ENCODE measurements at regions not wholly inside any gene's neighbourhood (a gene's known extent, or its start where the extent isn't known, plus 50 kb on each side); places are given as distances from the start of the nearest gene placed in this dataset.
"Not testable (repeated sequence)": the region's sequence is repeated elsewhere in the genome, so short reads cannot be mapped to it uniquely, and the experiment has no call there.

DNA sequence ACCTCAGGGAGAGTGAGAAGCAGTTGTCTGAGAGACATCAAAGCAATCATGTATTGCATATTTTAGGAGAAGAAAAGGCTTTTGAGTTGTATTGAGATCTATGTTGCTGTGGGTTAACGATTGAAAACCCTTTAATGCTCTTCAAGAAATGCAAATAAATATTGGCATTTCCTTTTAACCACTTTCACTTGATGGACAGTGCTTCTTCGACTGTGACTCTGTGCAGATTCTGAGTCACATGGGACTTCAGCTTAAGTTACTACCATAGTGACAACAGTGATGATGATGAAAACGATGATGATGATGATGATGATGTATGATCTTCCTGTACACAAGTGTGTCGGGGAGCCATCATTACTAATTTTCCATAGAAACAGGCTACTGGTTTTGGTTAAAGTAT is 181.8 kb downstream of the AKAIN1 start:
- no peak for DNase-seq

- DNase-seq = not testable (repeated sequence)
These were observed 192.8 kb downstream of the AKAIN1 start for GRCh38 chr18:5004031-5004820.

DNA sequence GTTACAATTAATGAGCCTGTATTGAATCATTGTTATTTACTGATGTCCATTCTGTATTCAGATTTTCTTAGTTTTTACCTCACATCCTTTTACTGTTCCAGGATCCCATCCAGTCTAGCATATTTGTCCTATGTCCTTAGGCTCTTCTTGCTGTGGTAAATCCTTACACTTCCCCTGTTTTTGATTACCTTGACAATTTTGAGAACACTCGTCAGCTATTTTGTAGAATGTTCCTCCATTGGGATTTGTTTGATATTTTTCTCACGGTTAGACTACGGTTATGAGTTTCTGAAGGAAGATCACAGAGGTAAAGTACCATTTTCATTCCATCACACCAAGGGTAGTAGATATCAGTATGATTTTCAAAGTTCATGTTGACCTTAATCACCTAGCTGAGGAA is 202.3 kb downstream of the AKAIN1 start:
- DNase-seq = no peak

DNA sequence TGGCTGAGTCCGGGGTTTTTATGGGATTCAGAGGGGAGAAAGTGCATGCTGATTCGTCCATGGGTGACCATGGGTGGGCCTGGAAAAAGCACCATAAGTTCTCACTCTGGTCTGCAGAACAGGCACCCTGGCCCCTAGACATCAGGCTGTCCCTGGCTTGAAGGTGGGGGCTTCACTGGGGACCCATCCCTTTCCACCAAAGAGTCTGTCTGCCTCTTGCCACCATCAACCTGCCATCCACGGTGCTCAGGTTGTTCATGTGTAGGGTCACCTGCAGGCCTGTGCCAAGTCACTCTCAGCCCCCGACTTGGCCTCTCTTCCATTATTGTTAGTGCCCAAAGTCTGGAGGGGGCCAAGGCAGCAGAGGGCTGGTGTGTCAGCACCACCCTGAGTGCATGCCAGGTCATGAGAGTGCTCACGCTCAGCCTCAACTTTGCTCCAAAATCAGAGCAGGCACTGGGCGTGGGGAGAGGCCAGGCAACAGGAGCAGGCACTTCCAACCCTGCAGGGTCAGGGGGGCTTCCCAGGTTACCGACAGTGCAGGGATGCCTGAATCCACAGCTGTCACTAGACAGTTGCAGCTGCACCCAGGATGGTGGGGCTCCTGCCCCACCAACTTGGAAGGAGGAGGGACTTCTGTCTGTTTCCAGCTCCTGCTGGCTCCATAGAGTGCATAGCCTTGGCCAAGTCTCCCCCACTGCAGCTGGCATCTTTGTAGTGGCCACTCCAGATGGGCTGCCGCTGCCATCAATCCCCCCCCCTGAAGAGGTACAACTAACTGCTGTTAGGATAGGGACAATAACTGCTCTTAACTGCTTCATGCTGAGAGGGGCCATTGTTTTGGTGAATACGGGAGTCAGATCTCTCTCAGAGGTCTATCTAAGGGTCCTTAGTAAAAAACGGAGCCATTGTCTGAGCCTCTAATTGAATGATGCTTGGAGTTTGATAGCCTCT is 209.3 kb downstream of the AKAIN1 start:
- no peak for DNase-seq

- DNase-seq = no peak
These were observed 210.4 kb downstream of the AKAIN1 start for GRCh38 chr18:4986677-4987076.

DNA sequence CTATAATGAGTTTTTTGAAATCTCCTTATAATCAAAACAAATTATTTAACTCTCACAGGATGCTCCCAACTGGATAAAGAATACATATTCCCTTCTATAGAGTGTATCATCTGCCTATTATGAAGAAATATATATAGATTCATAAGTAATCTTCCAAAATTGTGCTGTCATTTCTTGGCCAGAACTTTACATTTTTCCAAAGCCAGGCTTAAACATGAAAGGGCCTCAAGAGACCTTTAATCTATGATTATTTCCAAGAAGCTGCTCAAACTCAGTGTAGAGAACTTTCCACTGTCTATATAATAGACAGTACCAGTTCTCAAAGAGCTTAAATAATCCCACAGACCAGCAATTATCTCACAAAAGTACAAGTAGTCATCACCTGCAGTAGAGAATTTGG is 211.0 kb downstream of the AKAIN1 start:
- no peak for DNase-seq

GRCh38 chr18:4961121-4961909 is 235.7 kb downstream of the AKAIN1 start:
- DNase-seq = no peak

DNA sequence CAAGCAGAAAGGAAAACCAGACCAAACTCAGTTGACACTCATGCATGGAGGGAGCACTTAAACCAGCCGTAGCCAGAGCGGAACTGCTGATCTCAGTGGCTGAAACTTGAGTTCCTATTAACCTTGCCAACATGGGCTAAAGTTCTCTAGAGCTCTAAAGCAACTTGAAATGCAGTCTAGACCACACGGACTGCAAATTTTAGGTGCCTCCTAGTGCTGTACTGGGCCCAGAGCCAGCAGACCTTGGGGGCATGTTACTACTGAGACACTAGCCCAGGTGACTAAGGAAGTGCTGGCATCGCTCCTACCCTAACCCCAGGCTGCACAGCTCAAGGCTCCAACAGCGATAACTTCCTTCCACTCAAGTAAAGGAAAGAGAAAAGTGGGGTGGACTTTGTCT is 236.5 kb downstream of the AKAIN1 start:
- DNase-seq = no peak

DNA sequence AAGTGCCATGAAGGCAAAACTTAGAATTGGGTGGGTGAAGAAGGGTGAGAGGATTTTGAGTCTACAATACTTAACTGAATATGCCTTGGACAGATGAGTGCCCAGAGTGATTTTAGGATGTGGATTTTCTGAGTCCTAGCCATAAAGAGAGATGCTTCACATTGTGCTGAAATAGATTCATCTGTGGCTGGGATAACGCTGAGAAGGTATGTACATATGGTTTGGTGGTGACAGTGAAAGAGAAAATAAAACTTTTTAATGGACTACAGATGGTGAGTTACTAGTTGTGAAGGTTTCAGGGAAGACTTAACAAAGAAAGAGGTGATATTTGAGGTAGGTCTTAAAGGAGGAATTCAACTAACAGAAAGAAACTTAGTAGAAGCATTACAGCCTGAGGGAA is 265.8 kb downstream of the AKAIN1 start:
- DNase-seq = no peak

- no peak for DNase-seq
These were observed 275.5 kb downstream of the AKAIN1 start for GRCh38 chr18:4921548-4921947.

DNA sequence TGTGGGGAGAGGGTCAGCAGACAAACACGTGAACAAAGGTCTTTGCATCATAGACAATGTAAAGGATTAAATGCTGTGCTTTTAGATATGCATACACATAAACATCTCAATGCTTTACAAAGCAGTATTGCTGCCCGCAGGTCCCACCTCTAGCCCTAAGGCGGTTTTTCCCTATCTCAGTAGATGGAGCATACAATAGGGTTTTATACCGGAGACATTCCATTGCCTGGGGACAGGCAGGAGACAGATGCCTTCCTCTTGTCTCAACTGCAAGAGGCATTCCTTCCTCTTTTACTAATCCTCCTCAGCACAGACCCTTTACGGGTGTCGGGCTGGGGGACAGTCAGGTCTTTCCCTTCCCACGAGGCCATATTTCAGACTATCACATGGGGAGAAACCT is 279.5 kb downstream of the AKAIN1 start:
- not testable (repeated sequence) for DNase-seq

DNA sequence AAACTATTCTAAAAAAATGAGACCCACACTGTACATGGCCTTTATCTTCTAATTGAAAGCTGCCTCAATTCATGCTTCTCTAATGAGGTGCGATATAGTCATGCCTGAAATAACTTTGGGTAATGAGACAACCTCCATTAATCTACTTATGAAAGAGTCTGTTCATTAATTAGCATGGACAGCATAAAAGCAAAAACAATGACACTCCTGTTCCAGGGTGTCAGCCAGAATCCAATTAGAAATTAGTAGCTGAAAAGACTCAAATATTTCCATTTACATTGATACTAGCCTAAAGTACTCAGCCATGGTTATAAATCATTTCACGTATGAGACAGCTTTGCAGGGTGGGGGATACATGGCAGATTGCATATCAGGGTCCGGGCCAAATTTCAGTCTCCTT is 288.7 kb downstream of the AKAIN1 start:
- DNase-seq = no peak

- no peak for DNase-seq
These were observed 290.2 kb downstream of the AKAIN1 start for GRCh38 chr18:4906856-4907255.

DNA sequence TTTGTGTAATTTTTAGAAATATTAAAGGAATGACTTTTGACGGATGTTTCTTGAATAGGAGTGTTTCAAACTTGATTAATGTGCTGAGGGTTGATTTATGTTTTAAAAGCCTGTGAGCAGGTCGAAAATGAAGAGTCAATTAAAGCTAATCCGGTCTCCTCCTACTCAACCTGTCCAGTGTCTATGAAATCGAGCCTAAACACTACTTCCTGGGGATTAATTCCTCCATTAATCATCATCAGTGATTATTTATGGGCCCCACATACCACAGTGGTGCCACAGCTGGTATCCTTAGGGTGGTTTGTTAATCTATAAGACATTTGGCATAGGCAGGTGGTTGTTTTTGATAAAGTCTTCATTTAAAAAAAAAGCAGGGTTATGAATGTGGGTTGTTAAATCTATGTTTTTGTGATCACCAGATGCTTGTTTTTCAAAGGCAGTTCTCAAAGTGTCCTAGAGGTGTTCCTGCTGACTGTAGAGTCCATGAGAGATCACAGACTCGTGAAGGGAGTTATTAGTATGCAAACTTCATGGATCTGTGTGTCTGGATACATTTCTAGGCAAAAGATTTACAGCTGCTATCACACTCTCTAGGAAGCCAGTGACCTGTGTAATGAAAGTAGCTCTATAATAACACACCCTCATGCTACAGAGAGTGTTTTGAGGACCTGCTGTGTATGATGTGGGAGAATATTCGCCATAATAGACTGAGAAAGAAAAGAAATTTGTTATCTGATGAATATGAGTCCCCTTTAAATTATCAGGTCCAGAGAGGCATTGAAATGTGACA is 308.6 kb downstream of the AKAIN1 start:
- DNase-seq = no peak

GRCh38 chr18:4878480-4878879 is 318.6 kb downstream of the AKAIN1 start:
- DNase-seq = no peak

- no peak for DNase-seq
These were observed 325.9 kb downstream of the AKAIN1 start for GRCh38 chr18:4871197-4871596.

GRCh38 chr18:4870177-4870773 is 326.8 kb downstream of the AKAIN1 start:
- no peak for DNase-seq

DNA sequence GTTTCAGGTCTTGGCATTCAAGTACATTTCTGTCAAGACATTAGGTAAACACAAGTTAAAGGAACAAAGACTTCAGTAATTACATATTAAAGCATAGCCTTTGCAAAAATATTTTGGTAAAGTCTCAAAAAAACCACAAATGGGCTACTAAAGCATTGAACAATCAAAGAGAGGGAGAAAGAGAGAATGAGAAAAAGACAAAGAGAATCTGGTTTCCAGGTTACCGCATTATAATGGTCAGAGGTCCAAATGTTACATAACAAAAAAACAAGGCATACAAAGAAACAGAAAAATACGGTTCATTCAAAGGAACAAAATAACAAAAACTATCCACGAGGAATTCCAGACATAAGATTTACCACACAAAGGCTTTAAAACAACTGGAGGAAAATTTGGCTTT is 327.9 kb downstream of the AKAIN1 start:
- no peak for DNase-seq

DNA sequence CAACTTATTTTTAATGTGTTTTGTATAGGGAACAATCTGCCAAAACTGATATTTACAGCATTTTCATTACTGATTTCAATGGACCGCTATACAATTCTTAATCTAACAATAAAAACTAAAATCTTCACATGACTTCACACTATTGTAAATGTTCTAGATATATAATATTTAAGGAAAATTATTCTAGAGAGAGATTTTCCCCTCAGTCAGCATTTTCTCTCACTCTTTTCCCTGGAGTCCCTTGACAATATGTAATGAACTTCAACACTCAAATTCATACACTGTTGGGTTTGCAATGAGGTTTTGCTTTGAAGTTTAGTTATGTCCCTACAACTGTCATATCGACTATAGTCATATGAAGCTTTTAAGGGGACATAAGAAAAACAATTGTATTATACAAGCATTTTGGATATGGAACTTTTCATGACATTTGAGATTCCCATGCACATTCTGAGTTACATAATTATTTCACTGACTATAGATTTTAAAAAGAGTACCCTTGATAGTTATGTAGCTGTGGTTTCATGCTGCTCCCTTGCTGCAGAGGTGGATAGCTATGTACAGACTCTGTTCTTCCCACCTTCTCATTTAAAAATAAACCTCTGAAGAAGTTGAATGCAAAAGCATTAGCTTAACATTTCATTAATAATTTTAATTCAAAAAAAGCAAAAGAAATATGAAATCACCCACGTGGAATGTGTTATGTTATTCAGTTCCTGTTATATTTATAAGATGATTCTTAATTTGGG is 338.5 kb downstream of the AKAIN1 start:
- no peak for DNase-seq

DNA sequence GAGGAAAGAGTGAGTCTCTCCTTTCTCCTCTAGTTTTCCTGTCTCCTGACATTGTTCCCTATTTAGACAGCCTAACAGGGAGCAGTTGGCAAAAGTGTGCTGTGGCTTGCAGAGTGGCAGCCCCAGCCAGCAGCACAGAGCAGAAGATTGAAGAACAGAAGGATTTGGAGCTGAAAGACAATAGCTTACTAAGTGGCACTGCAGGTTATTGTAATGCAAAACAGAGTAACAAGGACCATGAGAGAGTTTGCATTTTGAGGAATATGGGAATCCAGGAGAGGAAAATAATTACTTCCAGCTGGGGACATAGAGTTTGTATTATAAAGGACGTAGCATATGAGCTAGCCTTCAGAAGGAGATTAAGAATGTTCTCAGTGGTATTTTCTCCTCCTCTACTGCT is 342.4 kb downstream of the AKAIN1 start:
- DNase-seq = no peak

DNA sequence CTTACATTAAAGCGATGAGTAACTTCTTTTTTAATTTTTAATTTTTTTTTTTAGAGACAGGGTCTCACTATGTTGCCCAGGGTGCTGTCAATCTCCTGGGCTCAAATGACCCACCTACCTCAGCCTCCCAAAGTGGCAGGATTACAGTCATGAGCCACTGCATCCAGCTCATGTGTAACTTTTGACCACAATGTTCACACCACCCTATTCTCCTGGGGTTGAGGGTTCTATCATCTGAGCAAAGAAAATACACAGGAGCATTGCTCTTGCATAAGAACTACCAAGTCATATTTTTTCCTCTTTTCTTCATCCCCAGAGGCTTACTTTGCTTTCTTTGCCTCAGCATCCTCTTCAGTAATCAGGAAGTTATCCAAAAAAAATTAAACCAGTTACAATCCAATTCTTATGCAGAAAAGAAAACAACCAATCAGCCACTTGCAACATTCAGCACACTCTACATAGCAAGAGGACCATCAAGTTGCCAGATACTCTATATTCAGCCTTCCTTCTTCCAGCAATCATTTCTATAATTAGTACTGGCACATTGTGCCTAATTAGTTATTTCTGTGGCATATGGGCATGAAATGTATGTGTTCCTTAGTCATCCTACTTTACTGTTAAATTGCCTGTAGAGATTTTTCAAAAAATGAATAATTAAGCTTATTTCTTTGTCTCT is 345.6 kb downstream of the AKAIN1 start:
- DNase-seq = no peak
